Suprapubic skin (tissue), 4 donors: ENCODE measurements at regions not wholly inside any gene's neighbourhood (a gene's known extent, or its start where the extent isn't known, plus 50 kb on each side); places are given as distances from the start of the nearest gene placed in this dataset.
"Not testable (repeated sequence)": the region's sequence is repeated elsewhere in the genome, so short reads cannot be mapped to it uniquely, and the experiment has no call there.

Source experiments
- EP300 ChIP-seq: sonication (generic); formaldehyde crosslinking; IDR thresholded peaks from one replicate; pipeline ENCODE4 v1.6.1; 2017; ENCODE audit warnings: antibody characterized with exemption
- POLR2A ChIP-seq, 2 donors: fragments of 450-650 bp; IDR thresholded peaks; one replicate each; pipeline ENCODE4 v1.6.1; 2017; ENCODE audit warnings: antibody characterized with exemption in 2 of 2, mild to moderate bottlenecking in 2 of 2, moderate library complexity in 2 of 2
- POLR2AphosphoS5 ChIP-seq, 3 donors: sonication (generic); formaldehyde crosslinking; IDR thresholded peaks; one replicate each; pipeline ENCODE4 v1.6.1; 2017; ENCODE audit warnings: antibody characterized with exemption in 3 of 3
- TF ChIP-seq, protein P1 (sequence below), 2 donors: fragments of 200-600 bp in 1 of 2; fragments of 450-650 bp in 1 of 2; sonication (generic) in 1 of 2; IDR thresholded peaks; one replicate each; pipeline ENCODE4 v1.5.1; 2016 to 2019; ENCODE audit warnings: antibody characterized with exemption in 2 of 2, mild to moderate bottlenecking in 1 of 2, moderate library complexity in 1 of 2

DNA sequence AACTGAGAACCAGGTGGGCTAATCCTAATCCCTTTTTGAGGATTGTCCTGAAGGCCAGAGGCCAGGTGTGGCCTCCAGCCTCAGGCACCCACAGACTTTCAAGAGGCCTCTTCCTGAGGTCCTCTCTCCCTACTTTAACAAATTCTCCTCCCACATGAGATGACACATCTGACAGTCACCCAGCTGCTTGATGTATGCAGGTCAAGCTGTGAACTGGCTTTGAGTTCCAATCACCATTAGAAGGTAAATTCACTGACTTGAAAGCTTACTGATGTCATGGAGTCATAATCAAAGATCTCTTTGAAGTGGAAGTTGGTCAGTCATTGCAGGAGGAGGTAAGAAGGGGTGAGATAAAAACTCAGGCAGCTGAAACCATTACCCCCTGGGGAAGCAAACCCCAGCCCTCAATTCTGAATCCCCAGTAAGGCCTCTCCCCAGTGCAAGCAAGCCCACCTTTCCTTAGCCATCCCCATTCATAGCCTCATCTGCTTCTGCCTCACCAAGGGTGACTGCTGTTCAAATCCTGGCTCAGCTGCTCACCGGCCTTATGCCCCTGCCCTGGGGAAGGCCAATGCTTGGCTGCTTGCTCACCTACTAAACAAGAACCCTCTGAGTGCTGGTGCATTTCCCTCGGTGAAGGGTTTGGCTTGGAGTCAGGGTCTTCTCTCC, 196.3 kb downstream of the BCL2L11 start:
- TF ChIP-seq, protein P1, sequence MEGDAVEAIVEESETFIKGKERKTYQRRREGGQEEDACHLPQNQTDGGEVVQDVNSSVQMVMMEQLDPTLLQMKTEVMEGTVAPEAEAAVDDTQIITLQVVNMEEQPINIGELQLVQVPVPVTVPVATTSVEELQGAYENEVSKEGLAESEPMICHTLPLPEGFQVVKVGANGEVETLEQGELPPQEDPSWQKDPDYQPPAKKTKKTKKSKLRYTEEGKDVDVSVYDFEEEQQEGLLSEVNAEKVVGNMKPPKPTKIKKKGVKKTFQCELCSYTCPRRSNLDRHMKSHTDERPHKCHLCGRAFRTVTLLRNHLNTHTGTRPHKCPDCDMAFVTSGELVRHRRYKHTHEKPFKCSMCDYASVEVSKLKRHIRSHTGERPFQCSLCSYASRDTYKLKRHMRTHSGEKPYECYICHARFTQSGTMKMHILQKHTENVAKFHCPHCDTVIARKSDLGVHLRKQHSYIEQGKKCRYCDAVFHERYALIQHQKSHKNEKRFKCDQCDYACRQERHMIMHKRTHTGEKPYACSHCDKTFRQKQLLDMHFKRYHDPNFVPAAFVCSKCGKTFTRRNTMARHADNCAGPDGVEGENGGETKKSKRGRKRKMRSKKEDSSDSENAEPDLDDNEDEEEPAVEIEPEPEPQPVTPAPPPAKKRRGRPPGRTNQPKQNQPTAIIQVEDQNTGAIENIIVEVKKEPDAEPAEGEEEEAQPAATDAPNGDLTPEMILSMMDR (IDR thresholded peaks at IDR 0.05): not testable (repeated sequence)
- TF ChIP-seq POLR2AphosphoS5 (IDR thresholded peaks at IDR 0.05); POLR2A (IDR thresholded peaks at IDR 0.05); EP300: not testable (repeated sequence)
